Bronchial epithelial cell (primary cell): ENCODE measurements at regions not wholly inside any gene's neighbourhood (a gene's known extent, or its start where the extent isn't known, plus 50 kb on each side); places are given as distances from the start of the nearest gene placed in this dataset.

Source experiments
- DNase-seq: peaks from one replicate; pipeline ENCODE4 v3.0.0-alpha.2; 2010; ENCODE audit warnings: low read depth
- FAIRE-seq: peaks from 2 replicates; lab custom pipeline; 2011; peaks lifted over from hg19 to GRCh38; lab: Jason Lieb, UNC
- H3K27me3 ChIP-seq: 2 replicates; pipeline ENCODE4 v1.5.1; 2011; ENCODE audit warnings: low read length; ENCODE audit not compliant: control insufficient read depth, insufficient read depth
- H3K36me3 ChIP-seq: 2 replicates; pipeline ENCODE4 v1.5.1; 2011; ENCODE audit warnings: low read length; ENCODE audit not compliant: control insufficient read depth, insufficient read depth
- H3K4me3 ChIP-seq: 2 replicates; pipeline ENCODE4 v1.5.1; 2011; ENCODE audit warnings: mild to moderate bottlenecking, low read depth, low read length, control low read depth
- CTCF ChIP-seq: IDR thresholded peaks from 2 replicates; pipeline ENCODE4 v1.5.1; 2011; ENCODE audit warnings: mild to moderate bottlenecking, moderate library complexity, low read length, control low read depth, inconsistent platforms; ENCODE audit not compliant: insufficient read depth, severe bottlenecking

GRCh38 chr1:96034006-96034405 is 687.6 kb upstream of the PTBP2 start:
- H3K4me3 ChIP-seq: no peak overlapping the region
- TF ChIP-seq CTCF: no peak
- H3K36me3 ChIP-seq: no peaks in the 10 kb centered on the region
- H3K27me3 ChIP-seq: no peaks in the 10 kb centered on the region
- FAIRE-seq: no peak
- DNase-seq: no peak

GRCh38 chr1:96036763-96037162 is 684.8 kb upstream of the PTBP2 start:
- FAIRE-seq (no peak), DNase-seq (no peak)
- Histone ChIP-seq H3K27me3 (no peaks in the 10 kb centered on the region), H3K4me3 (no peak overlapping the region), H3K36me3 (no peaks in the 10 kb centered on the region)
- TF ChIP-seq CTCF: no peak

- peak; percentile 7 for FAIRE-seq
- Histone ChIP-seq H3K27me3 (no peaks in the 10 kb centered on the region), H3K36me3 (no peaks in the 10 kb centered on the region), H3K4me3 (no peak overlapping the region)
- DNase-seq: no peak
- TF ChIP-seq CTCF: no peak
These were observed 682.9 kb upstream of the PTBP2 start for GRCh38 chr1:96038636-96039035.

- DNase-seq (no peak), FAIRE-seq (no peak)
- no peaks in the 10 kb centered on the region for H3K36me3 ChIP-seq
- H3K4me3 ChIP-seq: no peak overlapping the region
- no peak for TF ChIP-seq CTCF
- no peaks in the 10 kb centered on the region for H3K27me3 ChIP-seq
These were observed 681.7 kb upstream of the PTBP2 start for GRCh38 chr1:96039910-96040309.

DNA sequence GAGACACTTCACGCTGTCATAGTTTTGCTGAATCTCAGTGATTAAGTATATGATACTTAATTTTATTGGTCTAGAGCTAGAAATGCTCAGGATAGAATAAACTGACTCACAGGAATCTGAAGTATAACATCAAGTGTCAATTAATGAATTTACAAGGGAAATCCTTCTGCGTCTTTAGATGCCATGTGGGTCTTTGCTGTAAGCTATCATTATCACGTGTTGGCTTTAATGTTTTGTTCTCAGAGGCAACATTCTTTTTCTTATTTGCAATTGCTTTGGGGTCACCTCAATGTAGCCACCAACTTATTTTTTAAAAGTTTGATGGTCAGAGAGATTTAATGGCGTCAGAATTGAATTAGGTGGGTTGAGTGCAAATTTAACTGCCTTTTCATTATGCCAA is 680.1 kb upstream of the PTBP2 start:
- Histone ChIP-seq H3K27me3 (no peaks in the 10 kb centered on the region), H3K36me3 (no peaks in the 10 kb centered on the region), H3K4me3 (no peak overlapping the region)
- FAIRE-seq (no peak), DNase-seq (no peak)
- TF ChIP-seq CTCF: no peak

DNA sequence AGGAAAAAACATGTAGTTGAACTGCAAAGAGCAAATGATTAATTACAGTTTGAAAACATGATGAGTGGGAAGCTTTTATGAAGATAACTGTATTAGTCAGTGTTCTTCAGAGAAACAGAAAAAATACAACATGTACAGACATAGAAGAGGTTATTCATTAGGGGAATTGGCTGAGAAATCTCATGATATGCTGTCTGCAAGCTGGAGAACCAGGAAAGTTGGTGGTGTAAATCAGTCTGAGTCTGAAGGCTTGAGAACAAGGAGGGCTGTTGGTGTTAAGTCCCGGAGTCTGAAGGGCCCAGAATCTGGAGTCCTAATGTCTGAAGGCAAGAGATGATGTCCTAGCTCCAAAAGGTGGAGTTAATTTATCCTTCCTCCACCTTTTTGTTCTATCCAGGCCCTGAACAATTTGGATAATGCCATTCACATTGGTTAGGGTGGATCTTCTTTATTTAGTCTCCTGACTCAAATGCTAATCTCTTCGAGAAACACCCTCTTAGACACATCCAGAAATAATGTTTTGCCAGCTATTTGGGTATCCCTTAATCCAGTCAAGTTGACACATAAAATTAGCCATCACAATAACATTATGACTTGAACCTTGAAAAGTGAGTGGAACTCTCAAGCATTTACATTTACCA is 672.9 kb upstream of the PTBP2 start:
- DNase-seq: peak; percentile 30
- TF ChIP-seq CTCF: no peak
- peak; percentile 32 for FAIRE-seq
- Histone ChIP-seq H3K36me3 (no peaks in the 10 kb centered on the region), H3K4me3 (no peak overlapping the region), H3K27me3 (no peaks in the 10 kb centered on the region)
